ENCODE measurements at regions not wholly inside any gene's neighbourhood (a gene's known extent, or its start where the extent isn't known, plus 50 kb on each side); places are given as distances from the start of the nearest gene placed in this dataset.

DNA sequence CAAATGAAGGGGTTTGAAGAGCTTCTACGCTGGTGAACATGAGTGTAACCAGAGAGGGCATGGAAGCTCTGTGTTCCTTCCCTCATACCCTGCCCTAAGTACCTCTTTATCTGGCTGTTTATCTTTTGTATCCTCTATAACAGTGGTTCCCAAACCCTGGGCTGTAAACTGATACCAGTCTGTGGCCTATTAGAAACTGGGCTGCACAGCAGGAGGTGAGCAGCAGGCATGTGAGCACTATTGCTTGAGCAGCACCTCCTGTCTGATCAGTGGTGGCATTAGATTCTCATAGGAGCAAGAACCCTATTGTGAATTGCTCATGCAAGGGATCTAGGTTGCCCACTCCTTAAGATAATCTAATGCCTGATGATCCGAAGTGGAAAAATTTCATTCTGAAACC lies 172.9 kb upstream of the AVPR1A start:
- no peaks in the 10 kb centered on the region for H3K9me3 Mint-ChIP-seq (ENCODE audit: unreplicated experiment)
- BruUV-seq (replicated peaks): no TSS peak
- TF ChIP-seq, protein P1, sequence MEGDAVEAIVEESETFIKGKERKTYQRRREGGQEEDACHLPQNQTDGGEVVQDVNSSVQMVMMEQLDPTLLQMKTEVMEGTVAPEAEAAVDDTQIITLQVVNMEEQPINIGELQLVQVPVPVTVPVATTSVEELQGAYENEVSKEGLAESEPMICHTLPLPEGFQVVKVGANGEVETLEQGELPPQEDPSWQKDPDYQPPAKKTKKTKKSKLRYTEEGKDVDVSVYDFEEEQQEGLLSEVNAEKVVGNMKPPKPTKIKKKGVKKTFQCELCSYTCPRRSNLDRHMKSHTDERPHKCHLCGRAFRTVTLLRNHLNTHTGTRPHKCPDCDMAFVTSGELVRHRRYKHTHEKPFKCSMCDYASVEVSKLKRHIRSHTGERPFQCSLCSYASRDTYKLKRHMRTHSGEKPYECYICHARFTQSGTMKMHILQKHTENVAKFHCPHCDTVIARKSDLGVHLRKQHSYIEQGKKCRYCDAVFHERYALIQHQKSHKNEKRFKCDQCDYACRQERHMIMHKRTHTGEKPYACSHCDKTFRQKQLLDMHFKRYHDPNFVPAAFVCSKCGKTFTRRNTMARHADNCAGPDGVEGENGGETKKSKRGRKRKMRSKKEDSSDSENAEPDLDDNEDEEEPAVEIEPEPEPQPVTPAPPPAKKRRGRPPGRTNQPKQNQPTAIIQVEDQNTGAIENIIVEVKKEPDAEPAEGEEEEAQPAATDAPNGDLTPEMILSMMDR (IDR thresholded peaks at IDR 0.05; ENCODE audit: insufficient read depth in 1 of 2, low read depth in 1 of 2, low read length in 1 of 2, severe bottlenecking in 1 of 2, unreplicated experiment in 1 of 2): no peak
- CTCF ChIA-PET: no interaction called here
- no peaks in the 10 kb centered on the region for H3K27me3 ChIP-seq (replicated peaks; ENCODE audit: control insufficient read depth, insufficient read depth, low read length)
- no peak overlapping the region for H3K4me3 Mint-ChIP-seq (ENCODE audit: unreplicated experiment)
- H3K27me3 Mint-ChIP-seq (ENCODE audit: insufficient read depth, unreplicated experiment): no peaks in the 10 kb centered on the region
- H3K27ac Mint-ChIP-seq (ENCODE audit: unreplicated experiment): no peak overlapping the region
- H3K4me1 ChIP-seq: no peaks in the 10 kb centered on the region
- no peaks in the 10 kb centered on the region for H3K9me3 ChIP-seq
- H3K36me3 ChIP-seq (ENCODE audit: control insufficient read depth, insufficient read depth, low read length): no peaks in the 10 kb centered on the region
- H3K4me1 Mint-ChIP-seq (ENCODE audit: low read depth, unreplicated experiment): no peaks in the 10 kb centered on the region
- DNase-seq: no peak
- POLR2A ChIA-PET: no interaction called here
- H3K36me3 Mint-ChIP-seq (ENCODE audit: insufficient read depth, unreplicated experiment): no peaks in the 10 kb centered on the region
- no peak overlapping the region for H3K4me3 ChIP-seq (ENCODE audit: low read depth, low read length)
- intact Hi-C loops (cut with micrococcal nuclease; ENCODE audit: unreplicated experiment): no loop called here

DNA sequence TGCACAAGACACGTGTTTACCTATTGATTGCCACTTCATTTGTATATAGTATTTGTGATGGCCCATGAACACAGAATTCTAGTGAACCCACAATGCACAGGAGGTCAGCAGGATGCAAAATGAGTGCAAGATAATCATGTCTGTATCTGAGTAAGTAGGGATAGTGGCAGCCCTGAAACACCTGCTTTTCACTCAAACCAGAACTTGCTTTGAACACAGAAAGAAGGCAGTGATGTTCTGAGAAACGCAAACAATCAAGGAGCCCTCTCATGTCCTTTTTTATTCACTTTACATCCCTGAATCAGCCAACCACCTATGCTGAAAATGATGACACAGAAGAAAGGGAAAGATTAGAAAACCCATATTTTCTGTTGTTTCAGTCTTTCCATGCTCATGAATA lies 170.4 kb upstream of the AVPR1A start:
- no peaks in the 10 kb centered on the region for H3K9me3 ChIP-seq
- no peaks in the 10 kb centered on the region for H3K36me3 ChIP-seq (ENCODE audit: control insufficient read depth, insufficient read depth, low read length)
- Mint-ChIP-seq H3K36me3 (ENCODE audit: insufficient read depth, unreplicated experiment) (no peaks in the 10 kb centered on the region), H3K27ac (ENCODE audit: unreplicated experiment) (no peak overlapping the region), H3K9me3 (ENCODE audit: unreplicated experiment) (no peaks in the 10 kb centered on the region), H3K27me3 (ENCODE audit: insufficient read depth, unreplicated experiment) (no peaks in the 10 kb centered on the region), H3K4me3 (ENCODE audit: unreplicated experiment) (no peak overlapping the region), H3K4me1 (ENCODE audit: low read depth, unreplicated experiment) (no peaks in the 10 kb centered on the region)
- CTCF ChIA-PET: no interaction called here
- intact Hi-C loops (cut with micrococcal nuclease; ENCODE audit: unreplicated experiment): no loop called here
- H3K4me1 ChIP-seq: no peaks in the 10 kb centered on the region
- DNase-seq: no peak
- POLR2A ChIA-PET: no interaction called here
- TF ChIP-seq, protein P1 (IDR thresholded peaks at IDR 0.05; ENCODE audit: insufficient read depth in 1 of 2, low read depth in 1 of 2, low read length in 1 of 2, severe bottlenecking in 1 of 2, unreplicated experiment in 1 of 2): no peak
- no peaks in the 10 kb centered on the region for H3K27me3 ChIP-seq (replicated peaks; ENCODE audit: control insufficient read depth, insufficient read depth, low read length)
- BruUV-seq (replicated peaks): no TSS peak
- no peak overlapping the region for H3K4me3 ChIP-seq (ENCODE audit: low read depth, low read length)

DNA sequence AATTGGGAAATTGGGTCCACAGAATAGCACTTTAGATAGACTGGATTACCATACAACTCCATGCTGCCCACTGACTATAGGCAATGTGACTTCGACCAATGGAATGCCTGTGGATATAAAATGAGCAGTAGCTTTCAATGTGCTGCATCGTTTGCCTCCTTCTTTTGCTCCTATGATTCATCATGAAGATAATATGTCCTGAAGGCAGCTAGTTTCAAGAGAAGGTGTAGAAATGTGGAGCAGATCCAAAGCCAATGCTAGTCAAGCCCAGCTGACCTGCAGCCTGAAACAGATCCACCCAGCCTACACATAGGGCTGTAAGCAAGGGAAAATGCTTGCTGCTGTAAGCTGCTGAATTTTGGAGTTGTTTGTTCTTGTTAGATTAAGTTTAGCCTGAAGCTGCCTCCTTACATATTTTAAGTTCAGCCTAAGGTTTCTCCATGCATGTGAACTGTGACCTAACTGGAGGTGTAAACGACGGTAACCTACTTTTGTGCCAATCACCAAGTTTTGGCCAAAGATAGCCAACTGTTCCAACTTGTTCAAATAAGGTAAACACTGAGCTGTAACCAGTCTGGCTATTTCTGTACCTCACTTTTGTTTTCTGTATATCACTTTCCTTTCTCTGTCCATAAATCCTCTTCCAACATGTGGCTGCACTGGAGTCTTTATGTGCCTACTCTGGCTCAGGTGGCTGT lies 169.1 kb upstream of the AVPR1A start:
- no peaks in the 10 kb centered on the region for H3K27me3 ChIP-seq (replicated peaks; ENCODE audit: control insufficient read depth, insufficient read depth, low read length)
- CTCF ChIA-PET: no interaction called here
- Mint-ChIP-seq H3K9me3 (ENCODE audit: unreplicated experiment) (no peaks in the 10 kb centered on the region), H3K27me3 (ENCODE audit: insufficient read depth, unreplicated experiment) (no peaks in the 10 kb centered on the region), H3K4me3 (ENCODE audit: unreplicated experiment) (no peak overlapping the region), H3K36me3 (ENCODE audit: insufficient read depth, unreplicated experiment) (no peaks in the 10 kb centered on the region), H3K27ac (ENCODE audit: unreplicated experiment) (no peak overlapping the region), H3K4me1 (ENCODE audit: low read depth, unreplicated experiment) (no peaks in the 10 kb centered on the region)
- H3K9me3 ChIP-seq: no peaks in the 10 kb centered on the region
- TF ChIP-seq, protein P1 (IDR thresholded peaks at IDR 0.05; ENCODE audit: insufficient read depth in 1 of 2, low read depth in 1 of 2, low read length in 1 of 2, severe bottlenecking in 1 of 2, unreplicated experiment in 1 of 2): no peak
- DNase-seq: no peak
- intact Hi-C loops (cut with micrococcal nuclease; ENCODE audit: unreplicated experiment): loop anchor here (5.0 kb wide), 1 partner anchor 218 kb away; no protein-coding TSS in a partner anchor
- POLR2A ChIA-PET: no interaction called here
- H3K4me1 ChIP-seq: no peaks in the 10 kb centered on the region
- H3K4me3 ChIP-seq (ENCODE audit: low read depth, low read length): no peak overlapping the region
- no TSS peak for BruUV-seq (replicated peaks)
- H3K36me3 ChIP-seq (ENCODE audit: control insufficient read depth, insufficient read depth, low read length): no peaks in the 10 kb centered on the region

Data from Caco-2 (cell line).